22Rv1 (cell line): ENCODE measurements at regions not wholly inside any gene's neighbourhood (a gene's known extent, or its start where the extent isn't known, plus 50 kb on each side); places are given as distances from the start of the nearest gene placed in this dataset.

ENCODE experiments used
- CTCF ChIP-seq: fragments of 450-650 bp; IDR thresholded peaks from 2 replicates; pipeline ENCODE4 v1.5.1; 2017; ENCODE audit warnings: mild to moderate bottlenecking
- ZFX ChIP-seq: fragments of 450-650 bp; IDR thresholded peaks from 2 replicates; pipeline ENCODE4 v1.6.1; 2017; ENCODE audit warnings: antibody characterized with exemption, borderline replicate concordance

GRCh38 chr20:53722515-53723036 lies 128.9 kb upstream of the ZNF217 start:
- TF ChIP-seq CTCF (no peak), ZFX (no peak)
